CD4-positive, alpha-beta T cell treated with Interleukin-10 for 1 hour (primary cell): ENCODE measurements at regions not wholly inside any gene's neighbourhood (a gene's known extent, or its start where the extent isn't known, plus 50 kb on each side); places are given as distances from the start of the nearest gene placed in this dataset.

Experiments
- DNase-seq: peaks from one replicate; pipeline ENCODE4 v3.0.0-alpha.2; 2020

GRCh38 chr7:67705850-67706249 lies 709.2 kb downstream of the TYW1 start:
- DNase-seq, result no peak

DNA sequence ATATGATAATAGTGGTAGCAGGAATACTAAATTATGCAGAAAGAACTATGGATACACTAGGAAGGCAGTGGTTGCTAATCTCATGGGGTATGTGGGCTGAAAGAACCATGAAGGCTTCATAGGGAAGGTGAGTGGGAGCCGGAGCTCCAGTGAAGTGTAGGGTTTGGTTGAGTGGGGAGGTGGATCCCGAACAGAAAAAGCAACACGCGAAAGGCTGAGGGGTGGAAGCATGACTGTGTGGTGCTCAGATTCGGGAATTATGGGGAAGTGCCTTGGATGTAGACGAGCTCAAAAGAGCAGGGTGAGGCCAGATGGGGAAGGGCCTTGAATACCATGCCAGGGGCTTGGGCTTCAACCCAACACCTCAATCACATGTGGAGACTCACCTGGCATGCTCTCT lies 715.1 kb downstream of the TYW1 start:
- DNase-seq, result no peak

- no peak for DNase-seq
Measured at GRCh38 chr7:67713451-67714056, 716.9 kb downstream of the TYW1 start.

- no peak for DNase-seq
Measured at GRCh38 chr7:67716729-67717128, 720.1 kb downstream of the TYW1 start.

DNA sequence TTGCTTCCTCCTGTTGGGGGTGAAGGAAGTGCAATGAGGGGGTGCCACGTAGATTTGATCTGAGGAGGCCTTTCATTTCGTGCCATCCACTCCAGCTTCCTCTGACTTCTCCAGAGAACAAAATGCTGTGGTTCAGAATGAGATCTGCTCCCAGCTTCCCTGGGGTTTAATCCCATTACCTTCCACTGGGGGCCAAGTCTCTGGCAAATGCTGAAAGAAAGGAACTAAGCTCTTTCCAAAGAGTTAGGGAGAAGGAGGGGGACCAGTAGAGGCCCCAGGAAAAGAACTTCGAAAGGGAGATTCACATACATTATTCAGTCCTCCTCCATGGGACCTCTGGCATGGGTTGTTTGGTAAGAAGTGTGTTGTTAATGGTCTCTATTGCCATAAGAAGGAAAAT lies 727.0 kb downstream of the TYW1 start:
- DNase-seq, result no peak

- no peak for DNase-seq
Measured at GRCh38 chr7:67724435-67724834, 727.8 kb downstream of the TYW1 start.

GRCh38 chr7:67724955-67725354 lies 728.3 kb downstream of the TYW1 start:
- no peak for DNase-seq

DNA sequence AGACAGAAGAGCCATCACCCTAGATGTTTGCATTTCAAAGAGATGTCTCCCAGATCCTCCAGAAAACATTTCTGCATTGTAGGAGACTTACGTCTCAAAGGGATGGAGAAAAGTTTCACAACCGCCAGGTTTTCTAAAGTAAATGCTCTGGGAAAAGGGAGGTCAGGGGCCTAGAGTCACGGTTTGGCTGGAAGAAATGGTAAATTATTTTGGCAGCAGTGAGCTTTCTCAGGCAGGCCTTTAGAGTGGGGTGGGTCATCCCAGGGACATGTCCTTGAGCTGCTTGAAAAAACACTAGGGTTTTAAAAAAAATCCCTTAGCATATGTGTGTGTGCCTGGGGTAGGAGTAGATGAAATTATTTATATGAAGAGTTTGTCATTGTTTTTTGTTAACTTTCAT lies 728.8 kb downstream of the TYW1 start:
- DNase-seq, result no peak

- DNase-seq, result no peak
Measured at GRCh38 chr7:67729771-67730170, 733.1 kb downstream of the TYW1 start.

DNA sequence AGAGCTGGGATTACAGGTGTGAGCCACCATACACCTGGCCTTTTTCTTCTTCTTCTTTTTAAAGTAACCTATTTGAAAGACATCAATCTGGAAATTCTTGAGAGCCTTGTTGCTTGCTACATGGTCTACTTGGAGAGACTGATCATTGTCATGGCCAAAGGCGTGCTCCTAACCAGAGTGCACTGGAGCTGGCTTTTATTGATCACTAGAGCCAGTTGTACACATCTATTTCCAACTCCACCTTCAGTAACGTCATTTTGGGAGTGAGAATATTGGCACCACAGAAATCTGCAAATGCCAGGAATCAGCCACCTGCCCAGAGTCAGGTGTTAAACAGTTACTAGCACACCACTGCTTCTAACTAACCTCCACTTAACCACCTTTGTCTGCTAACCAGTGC lies 735.1 kb downstream of the TYW1 start:
- no peak for DNase-seq

DNA sequence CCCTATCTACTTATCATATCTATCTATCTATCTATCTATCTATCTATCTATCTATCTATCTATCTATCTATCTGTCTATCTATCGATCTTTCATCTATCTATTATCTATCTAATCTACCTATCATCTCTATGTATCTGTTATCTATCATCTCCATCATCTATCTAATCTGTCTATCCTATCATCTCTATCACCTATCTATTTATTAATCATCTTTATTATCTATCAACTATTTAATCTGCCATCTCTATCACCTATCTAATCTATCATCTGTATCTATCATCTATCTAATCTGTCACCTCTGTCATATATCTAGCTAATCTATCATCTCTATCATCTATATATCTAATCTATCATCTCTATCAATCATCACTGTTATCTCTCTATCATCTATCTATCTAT lies 736.3 kb downstream of the TYW1 start:
- no peak for DNase-seq

- DNase-seq, result no peak
Measured at GRCh38 chr7:67738145-67738544, 741.5 kb downstream of the TYW1 start.

- DNase-seq, result no peak
Measured at GRCh38 chr7:67738958-67739357, 742.3 kb downstream of the TYW1 start.

DNA sequence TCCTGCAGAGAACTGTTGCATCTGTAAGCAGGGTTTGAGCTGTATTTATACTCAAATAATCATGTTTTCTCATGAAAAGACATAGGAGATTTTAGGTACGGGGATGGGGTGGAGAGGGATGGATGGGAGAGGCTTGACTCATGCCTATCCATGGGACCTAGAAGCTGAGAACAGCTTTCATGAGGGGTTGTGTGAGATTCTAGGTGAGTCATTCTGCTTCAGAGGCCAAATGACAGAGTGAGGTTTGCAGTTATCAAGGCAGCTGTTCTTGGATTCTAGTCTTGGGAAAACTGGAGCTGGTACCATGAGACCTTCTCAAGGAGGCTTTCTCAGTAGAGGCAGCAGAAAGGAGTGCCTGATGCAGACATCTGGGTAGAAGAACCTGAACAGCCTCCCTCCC lies 746.9 kb downstream of the TYW1 start:
- no peak for DNase-seq

- no peak for DNase-seq
Measured at GRCh38 chr7:67752227-67752626, 755.6 kb downstream of the TYW1 start.

DNA sequence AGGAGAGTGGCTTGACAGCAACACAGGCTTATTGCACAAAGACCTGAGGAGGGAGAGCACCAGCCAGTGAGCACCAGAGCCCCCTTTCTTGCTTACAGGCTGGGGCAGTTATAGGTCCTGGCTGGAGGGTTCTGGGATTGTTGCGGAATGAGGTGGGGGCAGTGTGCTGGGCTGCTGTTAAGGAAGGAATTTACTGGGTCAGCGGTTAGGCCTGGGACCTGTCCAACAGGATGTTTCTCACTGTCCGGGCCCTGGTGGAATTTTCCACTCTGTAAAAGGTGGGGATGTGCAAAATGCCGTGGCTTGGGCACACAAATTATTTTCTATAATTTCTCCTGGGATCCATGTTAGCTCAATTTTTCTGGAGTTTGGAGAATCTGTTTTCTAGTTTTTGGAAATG lies 757.3 kb downstream of the TYW1 start:
- no peak for DNase-seq

GRCh38 chr7:67754651-67755050 lies 758.0 kb downstream of the TYW1 start:
- no peak for DNase-seq

- no peak for DNase-seq
Measured at GRCh38 chr7:67758551-67758950, 761.9 kb downstream of the TYW1 start.

DNA sequence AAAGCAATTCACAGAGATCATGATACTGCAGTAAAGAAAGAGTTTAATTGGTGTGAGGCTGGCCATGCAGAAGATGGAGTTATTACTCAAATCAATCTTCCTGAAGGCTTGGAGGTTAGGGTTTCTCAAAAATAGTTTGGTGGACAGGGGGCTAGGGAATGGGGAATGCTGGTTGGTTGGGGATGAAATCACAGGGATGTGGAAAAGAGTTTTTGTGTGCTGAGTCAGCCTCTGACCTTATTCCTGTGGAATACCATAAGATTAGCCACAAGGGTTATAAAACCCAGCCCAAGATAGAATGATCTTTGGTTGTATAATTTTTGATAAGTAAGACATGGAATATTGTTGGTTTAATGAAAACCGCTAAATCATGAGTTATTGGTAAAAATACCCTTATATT lies 764.3 kb downstream of the TYW1 start:
- no peak for DNase-seq

GRCh38 chr7:67762516-67762915 lies 765.9 kb downstream of the TYW1 start:
- no peak for DNase-seq

GRCh38 chr7:67764289-67764688 lies 767.7 kb downstream of the TYW1 start:
- DNase-seq, result no peak

DNA sequence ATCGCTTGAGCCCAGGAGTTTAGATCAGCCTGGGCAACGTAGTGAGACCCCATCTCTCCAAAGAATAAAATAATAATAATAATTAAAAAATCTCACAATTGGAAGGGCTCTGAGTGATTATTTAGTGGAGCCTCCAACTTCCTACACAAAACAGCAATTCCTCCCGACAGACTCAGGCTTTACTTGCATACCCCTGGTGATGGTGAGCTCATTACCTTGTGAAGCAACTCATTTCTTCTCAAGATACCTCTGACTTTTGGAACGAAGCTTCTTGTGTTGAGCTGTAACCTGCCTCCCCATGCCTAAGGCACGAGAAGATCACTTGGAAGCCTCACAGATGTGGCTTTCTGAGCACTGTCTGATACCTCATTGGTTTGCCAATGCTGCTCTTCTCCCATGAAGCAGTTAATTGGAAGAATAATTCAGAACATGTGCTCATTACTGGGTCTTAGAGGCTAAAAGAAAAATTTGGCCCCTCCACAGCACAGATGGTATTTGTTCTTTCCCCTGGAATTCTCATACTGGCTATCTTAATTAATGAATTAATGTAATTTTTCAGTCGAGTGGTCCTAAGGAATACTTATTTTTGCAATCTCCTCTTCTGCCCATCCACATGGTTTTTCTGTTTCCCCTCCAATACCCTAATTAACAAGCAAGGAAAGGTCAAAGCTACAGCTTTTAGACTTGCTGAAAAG lies 769.0 kb downstream of the TYW1 start:
- DNase-seq, result no peak

- no peak for DNase-seq
Measured at GRCh38 chr7:67766906-67767410, 770.3 kb downstream of the TYW1 start.

- no peak for DNase-seq
Measured at GRCh38 chr7:67771846-67772605, 775.4 kb downstream of the TYW1 start.
